ENCODE measurements at regions not wholly inside any gene's neighbourhood (a gene's known extent, or its start where the extent isn't known, plus 50 kb on each side); places are given as distances from the start of the nearest gene placed in this dataset.

DNA sequence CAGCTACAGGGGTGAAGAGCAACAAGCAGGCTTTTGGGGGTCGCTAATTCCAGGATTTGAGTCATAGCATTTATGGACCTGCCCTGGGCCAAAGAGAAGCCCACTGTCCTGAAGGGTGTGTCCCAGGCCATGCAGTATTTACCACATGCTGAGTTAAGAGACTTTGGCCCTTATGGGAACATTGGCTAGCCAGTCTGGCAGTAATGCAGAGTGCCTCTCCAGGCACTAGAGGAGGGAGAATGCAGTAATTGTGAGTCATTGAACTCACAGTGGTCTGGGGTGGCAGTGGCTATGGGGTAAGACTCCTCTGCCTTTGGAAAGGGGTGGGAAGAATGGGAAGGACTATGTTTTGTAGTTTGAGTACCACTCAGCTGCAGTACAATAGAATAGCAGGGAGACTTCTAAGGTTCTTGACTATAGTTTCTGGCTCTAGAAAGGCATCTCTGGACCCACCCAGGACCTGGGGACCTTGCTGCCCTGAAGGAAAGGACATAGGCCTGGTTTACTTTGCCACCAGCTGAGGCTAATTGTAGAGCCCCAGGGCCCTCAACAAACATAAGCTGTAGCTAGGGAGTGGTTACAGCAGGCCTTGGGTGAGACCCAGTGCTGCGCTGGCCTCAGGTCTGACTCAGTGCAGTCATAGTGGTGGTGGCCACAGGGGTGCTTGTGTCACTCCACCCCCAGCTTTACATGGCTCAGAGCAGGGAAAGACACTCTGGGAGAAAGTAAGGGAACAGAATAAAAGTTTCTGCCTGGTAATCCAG is 520.9 kb downstream of the HTR1B start:
- TF ChIP-seq, protein P1, sequence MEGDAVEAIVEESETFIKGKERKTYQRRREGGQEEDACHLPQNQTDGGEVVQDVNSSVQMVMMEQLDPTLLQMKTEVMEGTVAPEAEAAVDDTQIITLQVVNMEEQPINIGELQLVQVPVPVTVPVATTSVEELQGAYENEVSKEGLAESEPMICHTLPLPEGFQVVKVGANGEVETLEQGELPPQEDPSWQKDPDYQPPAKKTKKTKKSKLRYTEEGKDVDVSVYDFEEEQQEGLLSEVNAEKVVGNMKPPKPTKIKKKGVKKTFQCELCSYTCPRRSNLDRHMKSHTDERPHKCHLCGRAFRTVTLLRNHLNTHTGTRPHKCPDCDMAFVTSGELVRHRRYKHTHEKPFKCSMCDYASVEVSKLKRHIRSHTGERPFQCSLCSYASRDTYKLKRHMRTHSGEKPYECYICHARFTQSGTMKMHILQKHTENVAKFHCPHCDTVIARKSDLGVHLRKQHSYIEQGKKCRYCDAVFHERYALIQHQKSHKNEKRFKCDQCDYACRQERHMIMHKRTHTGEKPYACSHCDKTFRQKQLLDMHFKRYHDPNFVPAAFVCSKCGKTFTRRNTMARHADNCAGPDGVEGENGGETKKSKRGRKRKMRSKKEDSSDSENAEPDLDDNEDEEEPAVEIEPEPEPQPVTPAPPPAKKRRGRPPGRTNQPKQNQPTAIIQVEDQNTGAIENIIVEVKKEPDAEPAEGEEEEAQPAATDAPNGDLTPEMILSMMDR (IDR thresholded peaks at IDR 0.05; ENCODE audit: low read depth, low read length, missing input control) = no peak
- TF ChIP-seq, protein P2, sequence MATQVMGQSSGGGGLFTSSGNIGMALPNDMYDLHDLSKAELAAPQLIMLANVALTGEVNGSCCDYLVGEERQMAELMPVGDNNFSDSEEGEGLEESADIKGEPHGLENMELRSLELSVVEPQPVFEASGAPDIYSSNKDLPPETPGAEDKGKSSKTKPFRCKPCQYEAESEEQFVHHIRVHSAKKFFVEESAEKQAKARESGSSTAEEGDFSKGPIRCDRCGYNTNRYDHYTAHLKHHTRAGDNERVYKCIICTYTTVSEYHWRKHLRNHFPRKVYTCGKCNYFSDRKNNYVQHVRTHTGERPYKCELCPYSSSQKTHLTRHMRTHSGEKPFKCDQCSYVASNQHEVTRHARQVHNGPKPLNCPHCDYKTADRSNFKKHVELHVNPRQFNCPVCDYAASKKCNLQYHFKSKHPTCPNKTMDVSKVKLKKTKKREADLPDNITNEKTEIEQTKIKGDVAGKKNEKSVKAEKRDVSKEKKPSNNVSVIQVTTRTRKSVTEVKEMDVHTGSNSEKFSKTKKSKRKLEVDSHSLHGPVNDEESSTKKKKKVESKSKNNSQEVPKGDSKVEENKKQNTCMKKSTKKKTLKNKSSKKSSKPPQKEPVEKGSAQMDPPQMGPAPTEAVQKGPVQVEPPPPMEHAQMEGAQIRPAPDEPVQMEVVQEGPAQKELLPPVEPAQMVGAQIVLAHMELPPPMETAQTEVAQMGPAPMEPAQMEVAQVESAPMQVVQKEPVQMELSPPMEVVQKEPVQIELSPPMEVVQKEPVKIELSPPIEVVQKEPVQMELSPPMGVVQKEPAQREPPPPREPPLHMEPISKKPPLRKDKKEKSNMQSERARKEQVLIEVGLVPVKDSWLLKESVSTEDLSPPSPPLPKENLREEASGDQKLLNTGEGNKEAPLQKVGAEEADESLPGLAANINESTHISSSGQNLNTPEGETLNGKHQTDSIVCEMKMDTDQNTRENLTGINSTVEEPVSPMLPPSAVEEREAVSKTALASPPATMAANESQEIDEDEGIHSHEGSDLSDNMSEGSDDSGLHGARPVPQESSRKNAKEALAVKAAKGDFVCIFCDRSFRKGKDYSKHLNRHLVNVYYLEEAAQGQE (IDR thresholded peaks at IDR 0.05) = no peak
- TF ChIP-seq, protein P3, sequence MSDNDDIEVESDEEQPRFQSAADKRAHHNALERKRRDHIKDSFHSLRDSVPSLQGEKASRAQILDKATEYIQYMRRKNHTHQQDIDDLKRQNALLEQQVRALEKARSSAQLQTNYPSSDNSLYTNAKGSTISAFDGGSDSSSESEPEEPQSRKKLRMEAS (IDR thresholded peaks at IDR 0.05) = no peak
- TF ChIP-seq HNF4G (IDR thresholded peaks at IDR 0.05) (no peak), JUND (IDR thresholded peaks at IDR 0.05) (no peak), EGR1 (IDR thresholded peaks at IDR 0.05; ENCODE audit: low read depth in 2 of 2) (no peak), RAD21 (IDR thresholded peaks at IDR 0.05) (no peak), YY1 (IDR thresholded peaks at IDR 0.05) (no peak), HNF4A (conservative IDR thresholded peaks at IDR 0.05) (no peak), ATF3 (IDR thresholded peaks at IDR 0.05) (no peak)

All from liver (tissue), 3 donors.